Epithelial cell of prostate (primary cell): ENCODE measurements at regions not wholly inside any gene's neighbourhood (a gene's known extent, or its start where the extent isn't known, plus 50 kb on each side); places are given as distances from the start of the nearest gene placed in this dataset.

ENCODE experiments used
- DNase-seq: peaks from one replicate; pipeline ENCODE4 v3.0.0-alpha.2; 2011; ENCODE audit warnings: low read depth, low spot score
- H3K27ac ChIP-seq: fragments of 450-650 bp; 2 replicates; pipeline ENCODE4 v1.5.1; 2017; ENCODE audit warnings: mild to moderate bottlenecking

GRCh38 chr13:99894105-99894839, 77.3 kb downstream of the ZIC5 start:
- DNase-seq: no peak
- H3K27ac ChIP-seq: no peak overlapping the region

- H3K27ac ChIP-seq: no peak overlapping the region
- DNase-seq: no peak
These were observed 78.0 kb downstream of the ZIC5 start for GRCh38 chr13:99893567-99893966.

GRCh38 chr13:99892866-99893504, 78.6 kb downstream of the ZIC5 start:
- no peak overlapping the region for H3K27ac ChIP-seq
- DNase-seq: no peak

DNA sequence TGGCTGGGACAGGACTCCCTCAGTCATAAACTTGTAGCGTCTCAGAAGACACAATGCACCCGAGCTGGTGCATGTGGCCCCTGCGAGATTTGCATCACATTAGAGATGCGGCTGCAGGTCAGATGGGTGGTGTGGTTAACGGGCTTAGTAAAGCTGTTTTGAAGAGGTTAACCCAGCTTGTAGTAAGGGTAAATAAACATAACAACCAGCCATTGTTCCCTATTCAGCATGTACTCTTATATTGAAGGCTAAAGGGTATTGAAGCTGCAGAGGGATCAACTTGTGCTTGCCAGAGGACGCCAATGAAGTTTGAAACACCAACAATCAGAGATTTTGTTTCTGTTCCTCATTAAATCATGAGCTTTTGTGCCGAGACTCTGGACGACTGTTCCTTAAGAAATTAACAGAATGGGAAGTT, 79.4 kb downstream of the ZIC5 start:
- DNase-seq: no peak
- no peak overlapping the region for H3K27ac ChIP-seq

DNA sequence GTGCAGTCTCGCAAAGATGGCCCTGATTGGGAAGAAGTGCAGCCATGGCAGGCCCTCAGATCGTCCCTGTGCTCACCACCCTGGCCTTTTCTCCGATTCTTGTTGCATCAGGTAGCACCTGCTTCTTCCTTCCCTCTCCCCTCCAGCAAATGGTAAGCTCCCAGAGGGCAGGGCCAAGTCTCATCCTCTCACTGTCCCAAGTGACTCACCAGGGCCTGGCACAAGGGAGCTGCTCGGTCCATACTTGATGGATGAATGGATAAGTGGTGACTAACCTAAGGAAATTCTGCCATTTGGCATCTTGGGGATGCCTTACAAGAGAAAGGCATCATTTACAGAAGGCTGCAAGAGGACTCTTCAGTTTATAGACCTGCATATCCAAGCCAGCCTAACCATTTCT, 84.9 kb downstream of the ZIC5 start:
- DNase-seq: no peak
- H3K27ac ChIP-seq: no peak overlapping the region

DNA sequence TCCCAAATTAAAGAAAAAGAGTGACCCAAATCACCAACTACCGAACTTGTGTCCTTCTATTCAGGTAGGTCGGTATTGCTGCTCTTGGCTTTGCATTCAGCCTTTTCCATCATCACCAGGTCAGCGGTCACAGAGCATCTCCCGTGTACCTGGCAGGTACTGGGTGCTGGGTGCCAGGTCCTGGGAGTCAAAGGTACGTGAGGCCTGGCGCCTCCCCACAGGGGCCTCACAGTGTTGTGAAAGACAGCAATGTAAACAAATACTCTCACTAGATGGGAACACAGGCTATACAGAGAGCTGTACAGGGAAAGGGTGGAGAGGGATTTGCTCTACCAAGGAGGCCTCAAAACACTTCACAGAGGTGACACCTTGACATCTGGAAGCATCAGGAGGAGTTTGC, 86.7 kb downstream of the ZIC5 start:
- DNase-seq: no peak

GRCh38 chr13:99883805-99884204, 87.8 kb downstream of the ZIC5 start:
- no peak overlapping the region for H3K27ac ChIP-seq
- no peak for DNase-seq

More for the DNA sequence above, 86.7 kb downstream of the ZIC5 start:
- no peak overlapping the region for H3K27ac ChIP-seq

DNA sequence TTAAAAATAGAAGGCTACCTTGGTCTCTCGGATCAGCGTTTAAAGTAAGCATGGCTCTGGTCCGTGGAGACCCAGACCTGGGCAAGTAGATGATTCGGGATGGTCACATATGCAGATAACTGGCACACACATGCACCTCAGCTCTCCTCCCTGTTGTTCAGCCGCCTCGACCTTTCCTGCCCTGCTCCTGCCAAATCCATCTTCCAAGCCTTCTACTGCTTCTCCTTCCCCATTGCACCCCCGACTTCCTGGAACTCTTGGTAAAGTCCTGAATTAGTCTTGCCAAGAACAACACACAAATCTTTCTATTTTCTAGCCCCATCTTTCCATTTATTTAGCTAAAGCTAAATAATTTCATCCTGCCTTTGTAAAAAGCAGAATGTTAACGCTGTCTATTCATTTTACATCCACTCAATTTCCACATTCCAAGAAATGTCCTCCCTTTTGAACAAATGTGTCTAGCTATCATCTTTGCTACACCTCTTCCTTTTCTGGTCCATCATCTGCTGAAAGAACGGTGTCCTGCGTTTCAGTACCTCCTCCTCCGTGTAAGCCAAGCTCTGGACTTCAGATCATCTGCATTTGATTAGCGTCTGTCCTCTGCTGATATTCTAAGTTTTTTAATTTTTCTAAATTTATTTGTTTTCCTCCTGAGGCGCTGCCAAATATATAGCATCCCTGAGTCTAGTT, 92.5 kb downstream of the ZIC5 start:
- H3K27ac ChIP-seq: no peak overlapping the region
- DNase-seq: no peak

GRCh38 chr13:99876651-99877050, 94.9 kb downstream of the ZIC5 start:
- H3K27ac ChIP-seq: no peak overlapping the region
- no peak for DNase-seq

- no peak for DNase-seq
- H3K27ac ChIP-seq: no peak overlapping the region
These were observed 96.2 kb downstream of the ZIC5 start for GRCh38 chr13:99875391-99875790.

DNA sequence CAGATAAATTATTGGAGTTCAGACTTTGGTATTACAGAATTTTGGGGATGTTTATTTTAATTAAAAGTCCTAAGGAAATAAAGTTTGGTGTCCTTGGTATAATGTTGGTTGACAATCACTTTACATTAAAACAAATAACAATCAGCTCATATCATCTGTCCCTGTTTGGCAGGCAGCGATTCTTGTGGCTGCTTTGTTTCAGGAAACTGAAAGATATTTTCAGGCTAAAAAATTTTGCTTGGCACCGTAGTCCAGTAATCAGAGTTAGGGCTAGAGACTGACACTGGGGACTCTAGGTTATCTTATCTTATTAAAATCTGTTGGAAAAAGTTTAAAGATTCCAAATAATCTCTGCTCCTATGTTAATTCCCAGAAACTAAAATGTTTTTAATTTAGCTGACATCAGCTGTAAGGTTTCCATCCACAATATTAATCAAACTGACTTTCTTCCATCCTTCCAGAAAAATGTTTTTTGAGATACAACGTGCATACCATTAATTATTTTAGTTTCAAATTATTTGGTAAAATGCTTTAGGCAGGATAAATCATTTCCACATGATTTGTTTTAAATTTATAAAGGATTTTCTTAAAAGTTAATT, 97.6 kb downstream of the ZIC5 start:
- DNase-seq: no peak
- no peak overlapping the region for H3K27ac ChIP-seq

DNA sequence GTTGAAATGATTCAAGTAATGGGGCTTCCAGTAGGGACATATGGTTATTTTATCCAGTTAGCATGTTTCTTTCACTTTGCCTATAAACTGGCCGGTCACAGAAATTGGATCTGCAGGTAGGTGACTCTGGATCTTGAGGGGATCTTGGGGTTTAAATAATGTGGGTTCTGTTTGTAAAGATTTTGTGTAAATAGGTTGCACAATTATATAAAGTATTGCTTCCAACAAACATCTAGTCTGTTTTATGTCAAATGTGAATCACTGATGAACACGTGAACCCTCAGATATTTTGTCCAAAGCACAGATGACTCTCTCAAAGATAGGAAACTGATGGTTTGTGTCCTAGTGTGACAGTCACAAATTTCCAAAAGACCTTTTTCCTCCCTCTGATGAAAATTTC, 98.4 kb downstream of the ZIC5 start:
- no peak overlapping the region for H3K27ac ChIP-seq
- no peak for DNase-seq

DNA sequence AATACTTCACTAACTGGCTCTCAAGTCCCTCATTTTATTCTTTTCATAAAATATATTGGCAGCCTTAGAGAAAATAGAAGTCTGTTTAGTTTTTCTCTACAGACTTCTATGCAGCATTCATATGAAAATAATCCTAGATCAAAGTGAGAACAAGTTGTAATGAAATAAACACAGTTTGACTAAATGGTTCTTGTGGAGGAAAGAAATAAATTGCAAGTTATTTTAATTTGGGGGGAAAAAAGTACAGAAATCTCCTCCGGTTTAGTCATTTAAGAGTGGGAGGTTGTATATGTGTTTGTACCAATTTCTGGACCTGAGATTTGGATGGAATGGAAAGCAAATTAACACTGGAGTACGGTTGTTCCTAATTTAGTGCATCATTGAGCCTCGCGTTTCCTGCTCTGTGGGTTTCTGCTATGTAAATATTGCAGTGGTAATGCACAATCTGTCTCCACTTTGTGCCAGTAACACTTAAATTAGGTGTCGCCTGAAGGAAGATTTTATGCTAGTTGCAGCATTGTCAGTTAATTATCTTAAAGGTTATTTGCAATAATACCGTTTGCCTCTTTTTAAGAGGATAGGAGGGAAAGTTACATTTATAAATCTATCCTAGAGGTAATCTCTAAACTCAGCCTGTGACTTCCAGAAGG, 100.2 kb downstream of the ZIC5 start:
- H3K27ac ChIP-seq: no peak overlapping the region
- no peak for DNase-seq

DNA sequence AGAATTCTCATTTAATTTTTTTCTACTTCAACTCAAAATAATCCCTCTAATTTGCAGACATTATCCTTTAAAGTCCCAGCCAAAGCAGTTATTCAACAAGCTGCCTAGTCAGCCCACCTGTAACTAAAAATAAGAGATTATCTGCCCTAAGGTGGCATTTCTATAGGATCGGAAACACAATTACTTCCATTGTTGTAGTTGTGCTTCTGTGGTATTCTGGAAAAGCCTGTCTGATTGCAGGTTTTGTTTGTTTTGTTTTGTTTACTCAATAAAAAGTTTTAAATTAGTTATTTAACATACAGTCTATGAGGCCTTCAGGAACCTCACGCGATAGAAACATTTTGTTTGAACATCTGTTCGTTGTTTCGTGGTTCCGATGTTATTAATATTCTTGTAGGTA, 101.0 kb downstream of the ZIC5 start:
- DNase-seq: no peak
- H3K27ac ChIP-seq: no peak overlapping the region

DNA sequence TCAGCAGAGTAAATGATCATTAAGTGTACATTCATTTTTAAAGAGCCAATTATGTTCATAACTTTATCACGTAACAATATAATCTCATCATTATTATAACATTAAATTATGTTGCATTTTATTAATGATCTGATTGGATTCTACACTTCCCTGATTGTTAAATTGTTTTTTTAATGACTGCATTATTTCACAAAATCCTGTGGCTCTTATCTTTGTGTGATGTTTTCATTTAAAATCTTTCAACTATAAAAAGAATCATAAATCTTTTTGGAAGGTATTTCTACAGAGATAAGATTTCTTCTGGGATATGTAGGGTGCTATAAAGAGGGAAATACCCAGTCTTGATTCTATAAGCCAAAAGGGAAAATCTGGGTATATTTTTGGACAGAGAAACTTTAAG, 101.7 kb downstream of the ZIC5 start:
- no peak for DNase-seq
- no peak overlapping the region for H3K27ac ChIP-seq

DNA sequence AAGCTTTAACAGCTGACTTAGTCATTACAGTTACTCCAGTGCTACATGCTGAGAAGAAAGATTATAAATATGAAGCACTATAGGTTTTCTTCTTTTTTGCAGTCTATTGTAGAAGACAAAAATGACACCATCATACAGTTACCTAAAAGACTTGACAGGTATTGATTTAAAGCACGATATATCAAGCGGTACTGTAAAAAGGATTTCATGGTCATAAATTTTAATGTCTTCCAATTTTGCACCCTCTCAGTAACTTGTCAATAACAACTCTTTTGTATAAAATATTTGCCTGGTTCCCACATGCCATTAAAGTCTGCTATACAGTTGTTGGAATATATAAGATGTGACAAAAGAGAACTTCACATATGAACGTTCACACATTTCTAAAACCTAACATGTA, 102.8 kb downstream of the ZIC5 start:
- DNase-seq: no peak
- no peak overlapping the region for H3K27ac ChIP-seq

GRCh38 chr13:99867535-99868257, 103.9 kb downstream of the ZIC5 start:
- no peak for DNase-seq
- no peak overlapping the region for H3K27ac ChIP-seq

DNA sequence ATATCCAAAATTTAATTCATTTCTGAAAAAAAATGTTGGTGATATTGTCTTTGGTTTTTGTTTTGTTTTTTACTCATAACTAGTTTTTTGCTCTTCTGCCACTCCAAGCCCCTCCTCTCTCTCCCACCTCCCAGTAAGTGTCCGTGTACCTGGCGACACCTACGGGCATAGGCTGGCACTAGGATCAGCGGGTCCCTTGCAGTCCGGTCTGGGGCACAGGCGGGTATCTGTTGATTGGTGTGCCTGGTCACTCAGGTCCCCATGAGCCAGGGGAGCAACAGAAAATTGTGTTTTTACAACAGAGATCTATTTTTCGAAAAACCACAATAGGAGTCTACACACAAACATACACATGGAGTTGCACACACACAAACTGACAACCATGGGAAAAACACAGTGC, 104.8 kb downstream of the ZIC5 start:
- H3K27ac ChIP-seq: no peak overlapping the region
- DNase-seq: no peak

DNA sequence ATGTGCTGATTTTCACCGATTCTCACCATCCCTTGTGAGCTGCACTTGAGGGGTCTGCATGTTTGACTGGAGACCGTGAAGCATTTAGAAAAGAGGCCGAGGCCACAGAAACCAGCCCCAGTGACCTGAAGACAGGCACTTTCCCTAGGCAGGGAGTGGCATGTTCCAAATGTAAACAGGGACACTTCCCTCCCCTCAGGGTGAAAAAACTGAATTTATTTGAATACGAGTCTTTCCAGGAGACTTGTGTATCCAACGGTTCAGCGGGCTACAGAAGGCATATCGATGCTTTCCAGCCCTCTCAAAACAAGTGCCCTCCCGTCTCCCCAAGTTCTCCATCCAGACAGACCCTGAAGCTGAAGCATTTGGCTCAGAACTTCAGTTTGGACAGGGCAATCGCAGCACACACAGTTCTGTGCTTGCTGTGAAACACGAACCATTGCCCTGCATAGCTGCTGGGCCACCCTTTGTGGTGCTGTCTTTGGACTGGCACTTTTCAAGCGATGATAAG, 106.1 kb downstream of the ZIC5 start:
- no peak overlapping the region for H3K27ac ChIP-seq
- DNase-seq: no peak

- no peak for DNase-seq
- no peak overlapping the region for H3K27ac ChIP-seq
These were observed 107.0 kb downstream of the ZIC5 start for GRCh38 chr13:99864627-99864990.
